ENCODE measurements at regions not wholly inside any gene's neighbourhood (a gene's known extent, or its start where the extent isn't known, plus 50 kb on each side); places are given as distances from the start of the nearest gene placed in this dataset.

- TF ChIP-seq, protein P1, sequence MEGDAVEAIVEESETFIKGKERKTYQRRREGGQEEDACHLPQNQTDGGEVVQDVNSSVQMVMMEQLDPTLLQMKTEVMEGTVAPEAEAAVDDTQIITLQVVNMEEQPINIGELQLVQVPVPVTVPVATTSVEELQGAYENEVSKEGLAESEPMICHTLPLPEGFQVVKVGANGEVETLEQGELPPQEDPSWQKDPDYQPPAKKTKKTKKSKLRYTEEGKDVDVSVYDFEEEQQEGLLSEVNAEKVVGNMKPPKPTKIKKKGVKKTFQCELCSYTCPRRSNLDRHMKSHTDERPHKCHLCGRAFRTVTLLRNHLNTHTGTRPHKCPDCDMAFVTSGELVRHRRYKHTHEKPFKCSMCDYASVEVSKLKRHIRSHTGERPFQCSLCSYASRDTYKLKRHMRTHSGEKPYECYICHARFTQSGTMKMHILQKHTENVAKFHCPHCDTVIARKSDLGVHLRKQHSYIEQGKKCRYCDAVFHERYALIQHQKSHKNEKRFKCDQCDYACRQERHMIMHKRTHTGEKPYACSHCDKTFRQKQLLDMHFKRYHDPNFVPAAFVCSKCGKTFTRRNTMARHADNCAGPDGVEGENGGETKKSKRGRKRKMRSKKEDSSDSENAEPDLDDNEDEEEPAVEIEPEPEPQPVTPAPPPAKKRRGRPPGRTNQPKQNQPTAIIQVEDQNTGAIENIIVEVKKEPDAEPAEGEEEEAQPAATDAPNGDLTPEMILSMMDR (IDR thresholded peaks at IDR 0.05) = no peak
- TF ChIP-seq POLR2A (IDR thresholded peaks at IDR 0.05) = no peak
These were observed 237.7 kb downstream of the DLL1 start for GRCh38 chr6:170052991-170053821.

Data from body of pancreas (tissue), 4 donors.